Left cardiac atrium (tissue), 4 donors: ENCODE measurements at regions not wholly inside any gene's neighbourhood (a gene's known extent, or its start where the extent isn't known, plus 50 kb on each side); places are given as distances from the start of the nearest gene placed in this dataset.
"Not testable (repeated sequence)": the region's sequence is repeated elsewhere in the genome, so short reads cannot be mapped to it uniquely, and the experiment has no call there.

Experiments
- ATAC-seq, 2 donors: fragments of 200-7000 bp; cut with Tn5 transposase; one replicate each; pipeline ENCODE4 v1.9.1; 2020; ENCODE audit warnings: mild to moderate bottlenecking in 2 of 2, moderate library complexity in 2 of 2
- DNase-seq: peaks from one replicate; pipeline ENCODE4 v3.0.0-alpha.2; 2020
- intact Hi-C, 2 donors: fragments of 100-400 bp; cut with DNase I; formaldehyde crosslinking; loops; one replicate each; pipeline versions ENCODE4 v1.14.1 to v1.15.1; 2022 to 2023
- donor health status: DM: no; HTN: yes; CAD: no.
- donor health status: DM: no; HTN: yes; CAD: no; lungs with severe emphysema.
- donor health status: DM: yes; HTN: yes; CAD: no.
- donor health status: Dilated cardiomyopathy.

GRCh38 chr5:32908641-32909040, 197.5 kb downstream of the NPR3 start:
- DNase-seq (no peak), ATAC-seq (no peak)
- intact Hi-C loops, result no loop called here

GRCh38 chr5:32909207-32909606, 198.1 kb downstream of the NPR3 start:
- no peak for ATAC-seq
- intact Hi-C loops, result no loop called here

GRCh38 chr5:32916648-32917047, 205.5 kb downstream of the NPR3 start:
- intact Hi-C loops, result no loop called here
- DNase-seq (no peak), ATAC-seq (peak in 1 of 2 donors; percentile 29)

More at GRCh38 chr5:32909207-32909606, 198.1 kb downstream of the NPR3 start:
- no peak for DNase-seq

GRCh38 chr5:32928761-32929160, 217.6 kb downstream of the NPR3 start:
- ATAC-seq (no peak), DNase-seq (no peak)
- intact Hi-C loops, result no loop called here

GRCh38 chr5:32931438-32931837, 220.3 kb downstream of the NPR3 start:
- intact Hi-C loops, DNase-seq, ATAC-seq: not testable (repeated sequence)

GRCh38 chr5:32932241-32932935, 221.3 kb downstream of the NPR3 start:
- ATAC-seq (no peak), DNase-seq (no peak)
- intact Hi-C loops, result no loop called here

GRCh38 chr5:32933692-32934091, 222.6 kb downstream of the NPR3 start:
- DNase-seq (no peak), ATAC-seq (no peak)
- intact Hi-C loops, result no loop called here

- intact Hi-C loops, result no loop called here
- ATAC-seq (no peak), DNase-seq (no peak)
Measured at GRCh38 chr5:32934529-32934928, 223.4 kb downstream of the NPR3 start.

GRCh38 chr5:32935283-32935682, 224.2 kb downstream of the NPR3 start:
- intact Hi-C loops, result no loop called here
- DNase-seq, result no peak
- no peak for ATAC-seq

GRCh38 chr5:32936329-32936728, 225.2 kb downstream of the NPR3 start:
- intact Hi-C loops, result no loop called here
- DNase-seq (no peak), ATAC-seq (no peak)

- peak in 1 of 2 donors; percentile 34 for ATAC-seq
- intact Hi-C loops, result no loop called here
- no peak for DNase-seq
Measured at GRCh38 chr5:32942225-32942989, 231.3 kb downstream of the NPR3 start.

GRCh38 chr5:32949286-32949970, 238.3 kb downstream of the NPR3 start:
- ATAC-seq, result no peak
- intact Hi-C loops, result no loop called here

GRCh38 chr5:32951003-32951402, 239.9 kb downstream of the NPR3 start:
- ATAC-seq (peak in 1 of 2 donors; percentile 67), DNase-seq (no peak)
- intact Hi-C loops, result no loop called here

More at GRCh38 chr5:32949286-32949970, 238.3 kb downstream of the NPR3 start:
- no peak for DNase-seq

- no peak for ATAC-seq
- no peak for DNase-seq
- intact Hi-C loops, result no loop called here
Measured at GRCh38 chr5:32951878-32952277, 240.8 kb downstream of the NPR3 start.

- intact Hi-C loops, DNase-seq, ATAC-seq: not testable (repeated sequence)
Measured at GRCh38 chr5:32952421-32952820, 241.3 kb downstream of the NPR3 start.

GRCh38 chr5:32953694-32954093, 242.6 kb downstream of the NPR3 start:
- DNase-seq (no peak), ATAC-seq (no peak)
- intact Hi-C loops, result no loop called here

GRCh38 chr5:32955814-32956213, 244.7 kb downstream of the NPR3 start:
- intact Hi-C loops, result no loop called here
- peak; percentile 23 to 91 for ATAC-seq
- DNase-seq, result no peak

- intact Hi-C loops, result no loop called here
- DNase-seq (no peak), ATAC-seq (no peak)
Measured at GRCh38 chr5:32960340-32961058, 249.4 kb downstream of the NPR3 start.

GRCh38 chr5:32961059-32961415, 249.9 kb downstream of the NPR3 start:
- DNase-seq, result no peak
- no peak for ATAC-seq
- intact Hi-C loops, result no loop called here

- ATAC-seq (no peak), DNase-seq (no peak)
- intact Hi-C loops, result no loop called here
Measured at GRCh38 chr5:32964261-32964660, 253.1 kb downstream of the NPR3 start.
